Gastrocnemius medialis (tissue), 4 donors: ENCODE measurements at regions not wholly inside any gene's neighbourhood (a gene's known extent, or its start where the extent isn't known, plus 50 kb on each side); places are given as distances from the start of the nearest gene placed in this dataset.

Experiments used
- CTCF ChIP-seq, 5 experiments: fragments of 450-650 bp in 3 of 5; fragments of 200-600 bp in 2 of 5; sonication (generic) in 2 of 5; IDR thresholded peaks in 4 of 5; conservative IDR thresholded peaks in 1 of 5; 1 replicate in 4 of 5; 2 replicates in 1 of 5; pipeline ENCODE4 v1.5.1; 2016 to 2019; ENCODE audit warnings: antibody characterized with exemption in 5 of 5, mild to moderate bottlenecking in 3 of 5, moderate library complexity in 3 of 5
- POLR2A ChIP-seq, 2 donors: fragments of 450-650 bp; IDR thresholded peaks; one replicate each; pipeline ENCODE4 v1.6.1; 2017; ENCODE audit warnings: antibody characterized with exemption in 2 of 2, mild to moderate bottlenecking in 2 of 2, moderate library complexity in 2 of 2

GRCh38 chr2:35468245-35468644 lies 887.3 kb upstream of the CRIM1 start:
- TF ChIP-seq CTCF (IDR thresholded peaks at IDR 0.05 in 4 of 5, conservative IDR thresholded peaks at IDR 0.05 in 1 of 5) (no peak), POLR2A (IDR thresholded peaks at IDR 0.05) (no peak)
